HCT116 (cell line): ENCODE measurements at regions not wholly inside any gene's neighbourhood (a gene's known extent, or its start where the extent isn't known, plus 50 kb on each side); places are given as distances from the start of the nearest gene placed in this dataset.

Source experiments
- ATAC-seq: fragments of 200-7000 bp; cut with Tn5 transposase; 2 replicates; pipeline ENCODE4 v1.9.1; 2020; ENCODE audit warnings: mild to moderate bottlenecking, moderate library complexity
- BruUV-seq: library from RNA; stranded (reverse); fragments of 400-500 nt; replicated peaks from 2 replicates; lab custom pipeline; 2021; lab: Mats Ljungman, UMichigan
- CTCF ChIA-PET: fragments of 300-600 bp; sonication (Branson Sonifier 250); formaldehyde crosslinking; loops from one replicate; lab custom pipeline; 2021; ENCODE audit warnings: antibody characterized with exemption; lab: Charles Lee
- POLR2A ChIA-PET: fragments of 300-600, 350-600 bp; sonication (Branson Sonifier 250); formaldehyde crosslinking; loops from one replicate; lab custom pipeline; 2021; ENCODE audit warnings: antibody characterized with exemption; lab: Charles Lee
- RAD21 ChIA-PET, 2 experiments: fragments of 300-600 bp; sonication (Branson Sonifier 250); formaldehyde crosslinking; loops; one replicate each; lab custom pipeline; 2023; ENCODE audit warnings: low total read pairs in 2 of 2; ENCODE audit not compliant: uncharacterized antibody in 2 of 2, unreplicated experiment in 2 of 2, low non-redundant PET in 1 of 2; lab: Charles Lee
- DNase-seq: peaks from one replicate; pipeline ENCODE4 v3.0.0-alpha.2; 2010; ENCODE audit warnings: low read depth, low spot score
- H2AFZ ChIP-seq: fragments of 200-600 bp; shearing (Covaris generic), sonication (generic); 2 replicates; pipeline ENCODE4 v1.6.1; 2017; ENCODE audit warnings: low read depth, mixed run types, mixed read lengths, antibody characterized with exemption, low read length; ENCODE audit not compliant: poor library complexity, severe bottlenecking
- H3K27ac ChIP-seq: 2 replicates; pipeline ENCODE4 v1.5.1; 2012; ENCODE audit warnings: low read depth, low read length
- H3K27me3 ChIP-seq: fragments of 200-600 bp; sonication (generic); 2 replicates; pipeline ENCODE4 v1.6.1; 2016; ENCODE audit warnings: mixed run types, low read length, mixed read lengths; ENCODE audit not compliant: insufficient read depth
- H3K36me3 ChIP-seq, 2 experiments: fragments of 200-500 bp in 1 of 2; fragments of 200-600 bp in 1 of 2; sonication (Bioruptor generic) in 1 of 2; sonication (generic) in 1 of 2; 2 replicates each; pipeline versions ENCODE4 v1.5.1 to v1.6.1; 2014 to 2016; ENCODE audit warnings: low read length in 2 of 2, inconsistent platforms in 1 of 2, mixed read lengths in 1 of 2, mixed run types in 1 of 2; ENCODE audit not compliant: insufficient read depth in 2 of 2, control insufficient read depth in 1 of 2
- H3K4me1 ChIP-seq, 2 experiments: fragments of 200-600 bp in 1 of 2; sonication (generic) in 1 of 2; 2 replicates each; pipeline versions ENCODE4 v1.5.1 to v1.6.1; 2012 to 2017; ENCODE audit warnings: low read length in 2 of 2, inconsistent platforms in 1 of 2, mild to moderate bottlenecking in 1 of 2, mixed read lengths in 1 of 2, mixed run types in 1 of 2, moderate library complexity in 1 of 2; ENCODE audit not compliant: insufficient read depth in 2 of 2, control insufficient read depth in 1 of 2
- H3K4me2 ChIP-seq: fragments of 200-600 bp; sonication (generic); 2 replicates; pipeline ENCODE4 v1.6.1; 2017; ENCODE audit warnings: mixed run types, low read length, mixed read lengths
- H3K4me3 ChIP-seq, 2 experiments: fragments of 200-600 bp in 1 of 2; sonication (generic) in 1 of 2; replicated peaks in 1 of 2; 2 replicates each; pipeline ENCODE4 v1.5.1; 2011 to 2016; ENCODE audit warnings: low read length in 2 of 2, control low read depth in 1 of 2, low read depth in 1 of 2, mild to moderate bottlenecking in 1 of 2, mixed read lengths in 1 of 2, mixed run types in 1 of 2
- H3K79me2 ChIP-seq: fragments of 200-600 bp; sonication (generic); 2 replicates; pipeline ENCODE4 v1.6.1; 2017; ENCODE audit warnings: mild to moderate bottlenecking, mixed run types, low read length, moderate library complexity, mixed read lengths; ENCODE audit not compliant: insufficient read depth
- H3K9ac ChIP-seq: fragments of 200-600 bp; sonication (generic); 2 replicates; pipeline ENCODE4 v1.6.1; 2016; ENCODE audit warnings: low read length, mixed read lengths
- H3K9me2 ChIP-seq: fragments of 200-600 bp; sonication (generic), shearing (Covaris generic); 2 replicates; pipeline ENCODE4 v1.6.1; 2017; ENCODE audit warnings: mixed run types, mild to moderate bottlenecking, moderate library complexity; ENCODE audit not compliant: insufficient read depth
- H3K9me3 ChIP-seq, 2 experiments: fragments of 200-500 bp in 1 of 2; fragments of 200-600 bp in 1 of 2; sonication (Bioruptor generic) in 1 of 2; sonication (generic) in 1 of 2; 2 replicates each; pipeline ENCODE4 v1.6.1; 2014 to 2017; ENCODE audit warnings: low read length in 2 of 2, mixed read lengths in 2 of 2, inconsistent platforms in 1 of 2, low read depth in 1 of 2, mild to moderate bottlenecking in 1 of 2, mixed run types in 1 of 2, moderate library complexity in 1 of 2; ENCODE audit not compliant: control insufficient read depth in 1 of 2, insufficient read depth in 1 of 2
- H4K20me1 ChIP-seq: fragments of 200-600 bp; sonication (generic), shearing (Covaris generic); 2 replicates; pipeline ENCODE4 v1.6.1; 2017; ENCODE audit warnings: mixed run types, mild to moderate bottlenecking, moderate library complexity; ENCODE audit not compliant: insufficient read depth
- ATF3 ChIP-seq: IDR thresholded peaks from 2 replicates; pipeline ENCODE4 v1.6.1; 2012
- CBX3 ChIP-seq: IDR thresholded peaks from 2 replicates; pipeline ENCODE4 v1.6.1; 2012; ENCODE audit warnings: low read depth
- CEBPB ChIP-seq: IDR thresholded peaks from 2 replicates; pipeline ENCODE4 v1.6.1; 2012; ENCODE audit warnings: low read depth
- CTCF ChIP-seq, 3 experiments: fragments of 200-600 bp in 1 of 3; sonication (generic) in 1 of 3; IDR thresholded peaks in 2 of 3; conservative IDR thresholded peaks in 1 of 3; 2 replicates each; pipeline ENCODE4 v1.5.1; 2012 to 2017; ENCODE audit warnings: low read depth in 2 of 3, low read length in 2 of 3, antibody characterized with exemption in 1 of 3, borderline replicate concordance in 1 of 3, control low read depth in 1 of 3, mild to moderate bottlenecking in 1 of 3, mixed read lengths in 1 of 3, mixed run types in 1 of 3, moderate library complexity in 1 of 3; ENCODE audit not compliant: insufficient read depth in 1 of 3
- EZH2phosphoT487 ChIP-seq: fragments of 200-600 bp; IDR thresholded peaks from 2 replicates; pipeline ENCODE4 v1.6.1; 2018; ENCODE audit warnings: antibody characterized with exemption, borderline replicate concordance
- FOSL1 ChIP-seq: IDR thresholded peaks from 2 replicates; pipeline ENCODE4 v1.6.1; 2012; ENCODE audit warnings: low read depth
- JUND ChIP-seq: IDR thresholded peaks from 2 replicates; pipeline ENCODE4 v1.6.1; 2012
- MAX ChIP-seq: IDR thresholded peaks from 2 replicates; pipeline ENCODE4 v1.6.1; 2012
- POLR2A ChIP-seq: IDR thresholded peaks from 2 replicates; pipeline ENCODE4 v1.7.0; 2011; ENCODE audit warnings: borderline replicate concordance; ENCODE audit not compliant: insufficient read depth, insufficient read length; ENCODE audit errors: extremely low read depth
- POLR2AphosphoS5 ChIP-seq: IDR thresholded peaks from 2 replicates; pipeline ENCODE4 v1.6.1; 2011; ENCODE audit warnings: mild to moderate bottlenecking, low read depth, low read length, moderate library complexity
- SIN3A ChIP-seq: IDR thresholded peaks from 2 replicates; pipeline ENCODE4 v1.6.1; 2012; ENCODE audit warnings: low read depth
- SP1 ChIP-seq: IDR thresholded peaks from 2 replicates; pipeline ENCODE4 v1.6.1; 2012; ENCODE audit warnings: low read depth
- SRF ChIP-seq: IDR thresholded peaks from 2 replicates; pipeline ENCODE4 v1.6.1; 2012; ENCODE audit warnings: low read depth
- TCF7L2 ChIP-seq: IDR thresholded peaks from 2 replicates; pipeline ENCODE4 v1.7.0; 2011; ENCODE audit warnings: borderline replicate concordance, inconsistent platforms; ENCODE audit not compliant: insufficient read depth, insufficient read length; ENCODE audit errors: extremely low read depth
- YY1 ChIP-seq: IDR thresholded peaks from 2 replicates; pipeline ENCODE4 v1.6.1; 2011; ENCODE audit warnings: low read length, low read depth, moderate library complexity, mild to moderate bottlenecking; ENCODE audit not compliant: insufficient replicate concordance; ENCODE audit errors: extremely low read depth
- ZBTB33 ChIP-seq: IDR thresholded peaks from 2 replicates; pipeline ENCODE4 v1.6.1; 2011; ENCODE audit warnings: mild to moderate bottlenecking, low read length, moderate library complexity; ENCODE audit not compliant: insufficient replicate concordance; ENCODE audit errors: extremely low read depth
- ZFX ChIP-seq: fragments of 450-650 bp; IDR thresholded peaks from 2 replicates; pipeline ENCODE4 v1.6.1; 2017
- intact Hi-C: fragments of 100-400 bp; cut with micrococcal nuclease; formaldehyde crosslinking; loops from 2 replicates; pipeline ENCODE4 v1.10.0; 2022

GRCh38 chr2:118232796-118233195 is 144.5 kb downstream of the INSIG2 start (continued):
- no peak for TF ChIP-seq ATF3

- Histone ChIP-seq H4K20me1 (no peaks in the 10 kb centered on the region), H3K4me1 (peaks cover 0 to 4% of the 10 kb centered on the region in 2 experiments; a peak in 1 of 4 replicates), H3K4me3 (no peak overlapping the region), H3K27me3 (no peaks in the 10 kb centered on the region), H3K27ac (no peak overlapping the region), H3K9me3 (no peaks in the 10 kb centered on the region), H3K9me2 (no peaks in the 10 kb centered on the region)
- DNase-seq (no peak), ATAC-seq (no peak)
- ChIA-PET RAD21 (no interaction called here), POLR2A (no interaction called here), CTCF (interaction anchor here (1.3 kb wide), 1 partner anchor 186 kb away, joined by 3 read pairs; no protein-coding TSS in a partner anchor)
- intact Hi-C loops = no loop called here
- BruUV-seq = no TSS peak
- TF ChIP-seq POLR2A (no peak), POLR2AphosphoS5 (no peak), FOSL1 (no peak), YY1 (no peak), SRF (no peak), CBX3 (no peak), SIN3A (no peak), ZFX (no peak), MAX (no peak), ZBTB33 (no peak), JUND (no peak), TCF7L2 (no peak), CEBPB (no peak), EZH2phosphoT487 (no peak), CTCF (IDR thresholded peaks at IDR 0.05 in 2 of 3, conservative IDR thresholded peaks at IDR 0.05 in 1 of 3; ENCODE audit: borderline replicate concordance in 1 of 3, insufficient read depth in 1 of 3, low read depth in 2 of 3, low read length in 2 of 3) (no peak), SP1 (no peak)
- TF ChIP-seq, all 23 proteins: peak for 0
- no peak overlapping the region for H3K4me2 ChIP-seq
- H3K79me2 ChIP-seq = no peaks in the 10 kb centered on the region
- no peaks in the 10 kb centered on the region for H3K36me3 ChIP-seq
- no peak overlapping the region for H2AFZ ChIP-seq
- no peak overlapping the region for H3K9ac ChIP-seq
Observed at GRCh38 chr2:118232391-118232790, 144.1 kb downstream of the INSIG2 start.
